Islet precursor cell (in vitro differentiated cells): ENCODE measurements at regions not wholly inside any gene's neighbourhood (a gene's known extent, or its start where the extent isn't known, plus 50 kb on each side); places are given as distances from the start of the nearest gene placed in this dataset.

Source experiments
- DNase-seq: peaks from one replicate; pipeline ENCODE4 v3.0.0-alpha.2; 2018

GRCh38 chr17:79263191-79263590 lies 188.6 kb downstream of the ENGASE start:
- no peak for DNase-seq

DNA sequence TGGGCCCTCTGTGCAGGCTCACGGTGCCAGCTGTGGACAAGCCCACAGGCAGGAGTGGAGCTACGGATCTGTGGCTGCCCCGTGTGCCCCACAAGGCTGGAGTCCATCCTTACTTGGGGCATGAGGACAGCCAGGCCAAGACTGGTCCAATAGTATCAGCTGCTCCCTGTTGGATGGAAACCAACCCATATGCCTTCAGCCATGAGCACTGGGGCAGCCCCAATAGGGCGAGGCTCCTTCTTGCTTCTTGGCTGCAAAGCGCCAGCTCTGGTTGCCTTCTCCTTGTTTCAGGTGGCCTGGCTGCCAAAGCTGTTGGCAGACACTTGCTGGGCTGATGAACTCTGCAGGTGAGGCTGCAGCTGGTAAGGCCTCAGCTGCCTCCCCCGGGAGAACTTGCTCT lies 188.0 kb downstream of the ENGASE start:
- no peak for DNase-seq

DNA sequence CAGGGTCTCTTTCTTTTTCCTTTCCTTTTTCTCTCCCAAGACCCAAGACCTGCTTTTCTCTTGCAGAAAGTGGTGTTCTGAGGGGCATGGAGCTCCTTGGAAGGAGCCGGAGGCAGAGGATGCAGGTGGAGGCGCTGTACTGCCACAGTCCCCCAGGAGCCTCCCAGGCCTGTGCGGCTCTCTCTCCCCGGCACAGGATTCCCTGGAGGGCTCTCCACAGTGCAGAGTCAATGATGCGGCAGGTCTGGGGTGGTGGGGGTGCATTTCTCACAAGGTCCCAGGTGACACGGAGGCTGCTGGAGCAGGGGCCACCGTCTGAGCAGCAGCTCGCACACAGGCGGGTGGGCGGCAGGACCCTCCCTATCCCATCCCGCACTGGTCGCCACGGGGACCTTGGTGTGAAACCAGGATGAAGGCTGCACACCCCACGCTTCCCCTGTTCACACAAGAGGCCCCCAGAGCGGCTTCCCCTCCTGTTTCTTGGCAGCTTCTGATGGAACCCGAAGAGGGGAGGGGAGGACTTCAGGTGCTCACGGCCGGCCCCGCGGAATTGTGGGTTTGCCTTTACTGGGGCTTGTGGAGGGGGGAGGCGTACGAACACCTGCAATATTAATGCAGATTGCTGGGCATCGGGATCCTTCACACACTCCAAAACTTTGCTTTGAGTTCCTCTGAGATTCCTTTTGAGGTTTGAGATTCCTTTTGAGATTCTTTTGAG lies 186.9 kb downstream of the ENGASE start:
- DNase-seq = no peak

- no peak for DNase-seq
These were observed 184.2 kb downstream of the ENGASE start for GRCh38 chr17:79258843-79259242.

- no peak for DNase-seq
These were observed 183.4 kb downstream of the ENGASE start for GRCh38 chr17:79258041-79258440.

- no peak for DNase-seq
These were observed 181.4 kb downstream of the ENGASE start for GRCh38 chr17:79255926-79256585.

DNA sequence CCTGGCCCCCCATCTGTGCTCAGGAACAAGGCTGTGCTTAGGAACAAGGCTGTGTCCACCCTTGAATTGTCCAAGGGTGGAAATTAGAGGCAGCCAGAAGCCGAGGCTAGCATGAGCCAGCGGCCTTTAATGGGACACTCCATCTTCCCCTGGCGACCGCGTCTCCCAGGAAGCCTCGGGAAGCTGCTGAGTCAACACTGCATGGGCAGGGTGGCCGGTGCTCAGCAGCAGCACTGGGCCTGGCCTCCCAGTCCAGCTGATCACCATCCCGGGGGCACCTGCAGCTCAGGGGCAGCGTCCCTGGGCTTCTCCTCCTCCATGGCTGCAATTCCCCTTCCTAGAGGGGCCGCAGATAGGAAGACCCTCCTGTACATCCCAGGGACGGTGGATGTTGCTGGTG lies 180.8 kb downstream of the ENGASE start:
- no peak for DNase-seq

DNA sequence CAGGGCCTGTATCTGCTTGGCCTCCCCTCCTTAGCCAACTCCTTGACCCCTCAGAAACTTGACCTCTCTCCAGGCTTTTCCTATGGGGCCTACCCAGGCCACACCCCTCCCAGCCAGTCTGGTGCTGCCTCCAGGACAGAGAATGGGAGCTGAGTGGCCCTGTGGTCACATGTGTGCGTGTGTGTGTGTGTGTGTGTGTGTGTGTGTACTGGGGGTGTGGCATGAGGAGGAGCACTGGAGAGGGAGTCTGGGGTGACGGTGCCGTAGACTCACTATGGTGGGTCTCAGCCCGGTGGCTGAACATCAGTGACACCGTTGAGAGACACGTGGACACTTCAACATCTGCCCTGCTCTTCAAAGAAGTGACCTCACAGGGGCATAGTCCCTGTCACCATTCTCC lies 180.4 kb downstream of the ENGASE start:
- DNase-seq = no peak

- no peak for DNase-seq
These were observed 178.3 kb downstream of the ENGASE start for GRCh38 chr17:79252886-79253285.

DNA sequence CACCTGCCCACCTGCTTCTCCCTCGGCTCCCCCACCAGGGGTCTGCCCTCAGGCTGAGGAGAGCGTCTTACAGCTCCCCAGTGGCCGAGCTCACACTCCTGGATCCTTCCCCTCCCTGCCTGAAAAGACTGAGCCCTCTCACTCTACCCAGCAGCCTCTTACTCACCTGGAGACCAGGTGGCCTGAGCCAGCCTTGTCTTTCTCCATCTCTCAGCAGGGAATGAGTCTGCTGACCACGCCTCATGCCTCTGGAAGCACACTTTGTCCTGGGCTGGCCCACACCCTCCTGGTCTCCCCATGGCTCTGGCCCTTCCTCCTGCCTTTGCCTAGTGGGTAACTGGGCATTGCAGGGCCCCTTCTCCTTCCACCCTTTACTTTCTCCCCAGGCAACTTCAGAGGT lies 177.2 kb downstream of the ENGASE start:
- DNase-seq = no peak

- DNase-seq = no peak
These were observed 175.4 kb downstream of the ENGASE start for GRCh38 chr17:79249929-79250521.

DNA sequence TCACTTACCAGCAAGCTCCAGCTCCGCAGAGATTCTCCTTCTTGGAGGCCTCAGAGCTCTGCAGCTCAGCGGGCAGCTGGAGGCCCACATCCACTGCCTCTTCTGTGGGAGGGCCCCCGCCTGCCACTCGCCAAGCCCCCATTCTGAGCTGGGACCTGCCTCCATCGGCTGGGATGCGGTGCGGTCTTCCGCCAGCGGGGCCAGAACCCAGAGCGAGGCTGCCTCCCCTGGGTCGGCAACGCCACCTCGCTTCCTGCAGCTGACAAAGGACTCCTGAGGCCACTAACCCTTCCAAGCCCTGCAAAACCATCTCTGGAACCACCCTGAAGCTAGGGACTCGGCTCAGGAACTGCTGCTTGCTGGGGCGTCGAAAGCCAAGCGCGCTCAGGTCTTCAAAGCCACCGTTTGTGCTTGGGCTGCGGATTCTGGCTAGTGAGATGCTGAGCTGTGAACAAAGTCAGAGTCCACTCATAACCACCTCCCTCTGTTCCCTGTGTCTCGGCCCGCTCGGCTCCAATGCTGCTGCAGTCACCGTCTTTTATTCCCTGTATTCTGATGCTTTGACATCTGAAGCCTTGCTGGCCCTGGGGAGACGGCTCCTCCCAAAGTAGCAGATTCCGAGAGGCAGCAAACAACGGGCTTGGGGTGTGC lies 174.3 kb downstream of the ENGASE start:
- no peak for DNase-seq

GRCh38 chr17:79246225-79247190 lies 171.9 kb downstream of the ENGASE start:
- no peak for DNase-seq

GRCh38 chr17:79244665-79245064 lies 170.0 kb downstream of the ENGASE start:
- DNase-seq = no peak

DNA sequence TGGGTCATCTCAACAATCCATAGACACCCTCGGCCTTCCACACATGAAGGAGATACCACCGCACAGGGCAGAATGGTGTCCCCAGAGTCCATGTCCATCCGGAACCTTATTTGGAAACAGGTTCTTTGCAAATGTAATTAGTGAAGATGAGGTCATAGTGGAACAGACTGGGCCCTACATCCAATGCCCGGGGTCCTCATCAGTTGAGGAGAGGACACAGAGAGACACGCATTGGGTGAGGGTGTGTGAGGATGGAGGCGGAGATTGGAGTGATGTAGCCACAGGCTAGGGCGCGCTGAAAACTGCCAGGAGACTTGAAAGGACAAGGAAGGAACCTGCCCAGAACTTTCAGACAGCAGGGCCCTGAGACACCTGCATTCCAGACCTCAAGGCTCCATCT lies 169.4 kb downstream of the ENGASE start:
- DNase-seq = no peak

- no peak for DNase-seq
These were observed 169.0 kb downstream of the ENGASE start for GRCh38 chr17:79243603-79243990.

DNA sequence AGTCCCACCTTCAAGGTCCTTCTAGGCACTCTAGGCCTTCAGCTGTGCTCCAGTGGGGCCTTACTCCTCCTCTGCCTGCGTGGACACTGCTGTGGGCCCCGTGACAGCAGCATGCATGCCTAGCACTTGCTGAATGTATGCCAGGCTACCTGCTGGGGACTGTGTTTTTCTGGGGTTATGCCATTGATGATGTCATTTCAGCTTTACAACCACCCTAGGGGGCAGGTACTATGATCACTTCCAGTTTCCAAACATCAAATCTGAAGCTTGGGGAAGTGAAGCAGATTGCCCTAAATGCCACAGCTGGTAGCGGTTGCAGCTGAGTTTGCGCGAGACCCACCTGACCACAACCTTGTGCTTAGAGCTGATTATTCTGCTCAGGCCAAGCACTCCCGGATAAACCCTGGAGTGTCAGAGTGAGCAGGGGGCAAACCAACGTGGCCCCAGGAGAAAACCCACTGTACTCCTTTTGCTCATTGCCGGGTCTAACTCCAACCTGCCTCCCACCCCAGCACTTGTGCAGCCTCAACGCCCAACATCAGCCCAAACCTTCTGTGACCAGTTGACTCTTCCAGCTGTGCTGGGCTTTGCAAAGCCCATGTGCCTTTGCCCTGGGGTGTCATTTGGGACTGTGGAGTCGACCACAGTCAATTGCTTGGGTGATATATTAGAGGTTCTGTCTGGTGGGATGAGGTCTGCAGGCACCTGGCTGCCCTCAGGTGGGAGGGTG lies 168.4 kb downstream of the ENGASE start:
- DNase-seq = no peak

- no peak for DNase-seq
These were observed 167.8 kb downstream of the ENGASE start for GRCh38 chr17:79242393-79242792.

DNA sequence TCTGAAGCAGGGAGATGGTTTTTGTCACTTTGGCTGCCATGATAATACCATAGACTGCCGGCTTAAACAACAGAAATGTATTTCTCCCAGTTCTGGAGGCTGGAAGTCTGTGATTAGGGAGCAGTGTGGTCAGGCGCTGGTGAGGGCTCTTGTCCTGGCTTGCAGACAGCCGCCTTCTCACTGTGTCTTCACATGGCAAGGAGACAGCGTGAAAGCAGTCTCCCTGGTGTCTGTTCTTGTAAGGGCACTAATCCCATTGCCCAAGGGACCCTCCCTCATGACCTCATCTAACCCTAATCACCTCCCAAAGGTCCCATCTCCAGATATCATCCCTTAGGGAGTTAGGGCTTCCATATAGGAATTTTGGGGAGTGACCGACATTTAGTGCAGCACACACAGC lies 167.0 kb downstream of the ENGASE start:
- no peak for DNase-seq

- no peak for DNase-seq
These were observed 164.6 kb downstream of the ENGASE start for GRCh38 chr17:79239205-79239604.

- no peak for DNase-seq
These were observed 162.9 kb downstream of the ENGASE start for GRCh38 chr17:79237448-79238053.

- no peak for DNase-seq
These were observed 161.2 kb downstream of the ENGASE start for GRCh38 chr17:79235808-79236207.
